ENCODE measurements at regions not wholly inside any gene's neighbourhood (a gene's known extent, or its start where the extent isn't known, plus 50 kb on each side); places are given as distances from the start of the nearest gene placed in this dataset.

DNA sequence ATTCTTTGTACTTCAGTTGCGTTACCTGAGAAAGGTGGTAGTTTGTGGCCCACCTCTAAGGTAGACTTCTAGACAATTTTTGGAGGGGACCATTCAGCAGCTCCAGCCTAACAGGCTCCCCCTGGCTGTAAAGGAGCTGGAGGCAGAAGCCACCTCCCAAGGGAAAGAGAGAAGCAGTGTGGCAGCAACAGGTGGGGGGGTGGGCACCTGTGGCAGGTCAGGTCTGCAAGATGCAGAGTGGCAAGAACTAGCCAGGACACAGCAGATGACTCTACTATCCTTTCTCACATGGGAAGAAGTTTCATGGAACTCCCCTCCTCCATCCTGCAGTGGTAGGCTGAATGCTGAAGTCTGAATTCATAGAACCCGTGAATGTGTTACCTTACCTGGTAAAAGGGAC, 148.3 kb upstream of the DTNBP1 start:
- no peak for TF ChIP-seq POLR2A (IDR thresholded peaks at IDR 0.05)
- TF ChIP-seq, protein P1, sequence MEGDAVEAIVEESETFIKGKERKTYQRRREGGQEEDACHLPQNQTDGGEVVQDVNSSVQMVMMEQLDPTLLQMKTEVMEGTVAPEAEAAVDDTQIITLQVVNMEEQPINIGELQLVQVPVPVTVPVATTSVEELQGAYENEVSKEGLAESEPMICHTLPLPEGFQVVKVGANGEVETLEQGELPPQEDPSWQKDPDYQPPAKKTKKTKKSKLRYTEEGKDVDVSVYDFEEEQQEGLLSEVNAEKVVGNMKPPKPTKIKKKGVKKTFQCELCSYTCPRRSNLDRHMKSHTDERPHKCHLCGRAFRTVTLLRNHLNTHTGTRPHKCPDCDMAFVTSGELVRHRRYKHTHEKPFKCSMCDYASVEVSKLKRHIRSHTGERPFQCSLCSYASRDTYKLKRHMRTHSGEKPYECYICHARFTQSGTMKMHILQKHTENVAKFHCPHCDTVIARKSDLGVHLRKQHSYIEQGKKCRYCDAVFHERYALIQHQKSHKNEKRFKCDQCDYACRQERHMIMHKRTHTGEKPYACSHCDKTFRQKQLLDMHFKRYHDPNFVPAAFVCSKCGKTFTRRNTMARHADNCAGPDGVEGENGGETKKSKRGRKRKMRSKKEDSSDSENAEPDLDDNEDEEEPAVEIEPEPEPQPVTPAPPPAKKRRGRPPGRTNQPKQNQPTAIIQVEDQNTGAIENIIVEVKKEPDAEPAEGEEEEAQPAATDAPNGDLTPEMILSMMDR (IDR thresholded peaks at IDR 0.05): no peak

All from right lobe of liver (tissue), 4 donors.